Duodenal mucosa (tissue), 2 donors: ENCODE measurements at regions not wholly inside any gene's neighbourhood (a gene's known extent, or its start where the extent isn't known, plus 50 kb on each side); places are given as distances from the start of the nearest gene placed in this dataset.

Source experiments
- H3K27ac ChIP-seq: one replicate; pipeline ENCODE4 v1.7.0; 2013; ENCODE audit warnings: low read depth, low read length
- H3K27me3 ChIP-seq, 2 donors: one replicate each; pipeline ENCODE4 v1.7.0; 2013; ENCODE audit warnings: low read length in 2 of 2, control low read depth in 1 of 2; ENCODE audit not compliant: insufficient read depth in 2 of 2, control insufficient read depth in 1 of 2
- H3K36me3 ChIP-seq, 2 donors: one replicate each; pipeline ENCODE4 v1.7.0; 2013; ENCODE audit warnings: low read length in 2 of 2, control low read depth in 1 of 2; ENCODE audit not compliant: insufficient read depth in 2 of 2, control insufficient read depth in 1 of 2
- H3K4me1 ChIP-seq, 2 donors: one replicate each; pipeline ENCODE4 v1.7.0; 2013; ENCODE audit warnings: low read length in 2 of 2, control low read depth in 1 of 2; ENCODE audit not compliant: insufficient read depth in 2 of 2, control insufficient read depth in 1 of 2
- H3K4me3 ChIP-seq, 2 donors: one replicate each; pipeline ENCODE4 v1.7.0; 2013; ENCODE audit warnings: low read length in 2 of 2, low read depth in 1 of 2
- H3K9ac ChIP-seq, 2 donors: one replicate each; pipeline ENCODE4 v1.7.0; 2013; ENCODE audit warnings: low read length in 2 of 2, low read depth in 1 of 2
- H3K9me3 ChIP-seq, 2 donors: one replicate each; pipeline ENCODE4 v1.7.0; 2013; ENCODE audit warnings: low read length in 2 of 2, control low read depth in 1 of 2; ENCODE audit not compliant: control insufficient read depth in 1 of 2

GRCh38 chr2:155645791-155646190 lies 686.7 kb downstream of the NR4A2 start:
- no peaks in the 10 kb centered on the region for H3K36me3 ChIP-seq

GRCh38 chr2:155643056-155643775 lies 689.3 kb downstream of the NR4A2 start:
- H3K9me3 ChIP-seq, result no peaks in the 10 kb centered on the region
- H3K4me1 ChIP-seq, result no peaks in the 10 kb centered on the region
- H3K27me3 ChIP-seq, result no peaks in the 10 kb centered on the region
- H3K27ac ChIP-seq, result no peak overlapping the region
- H3K9ac ChIP-seq, result no peak overlapping the region
- no peak overlapping the region for H3K4me3 ChIP-seq
- no peaks in the 10 kb centered on the region for H3K36me3 ChIP-seq

More at GRCh38 chr2:155645791-155646190, 686.7 kb downstream of the NR4A2 start:
- Histone ChIP-seq H3K27me3 (no peaks in the 10 kb centered on the region), H3K27ac (no peak overlapping the region), H3K4me1 (no peaks in the 10 kb centered on the region), H3K9me3 (no peaks in the 10 kb centered on the region), H3K4me3 (no peak overlapping the region), H3K9ac (no peak overlapping the region)

- Histone ChIP-seq H3K27me3 (no peaks in the 10 kb centered on the region), H3K27ac (no peak overlapping the region), H3K9ac (no peak overlapping the region), H3K36me3 (no peaks in the 10 kb centered on the region), H3K4me1 (no peaks in the 10 kb centered on the region), H3K9me3 (no peaks in the 10 kb centered on the region), H3K4me3 (no peak overlapping the region)
These were observed 698.5 kb downstream of the NR4A2 start for GRCh38 chr2:155633887-155634570.

- H3K27ac ChIP-seq, result no peak overlapping the region
- no peak overlapping the region for H3K9ac ChIP-seq
- no peaks in the 10 kb centered on the region for H3K36me3 ChIP-seq
- H3K27me3 ChIP-seq, result no peaks in the 10 kb centered on the region
- no peaks in the 10 kb centered on the region for H3K9me3 ChIP-seq
- H3K4me1 ChIP-seq, result no peaks in the 10 kb centered on the region
- H3K4me3 ChIP-seq, result no peak overlapping the region
These were observed 699.3 kb downstream of the NR4A2 start for GRCh38 chr2:155633060-155633839.

GRCh38 chr2:155630760-155631159 lies 701.8 kb downstream of the NR4A2 start:
- no peaks in the 10 kb centered on the region for H3K4me1 ChIP-seq
- H3K4me3 ChIP-seq, result no peak overlapping the region
- no peak overlapping the region for H3K27ac ChIP-seq
- no peaks in the 10 kb centered on the region for H3K9me3 ChIP-seq
- H3K36me3 ChIP-seq, result no peaks in the 10 kb centered on the region
- H3K27me3 ChIP-seq, result no peaks in the 10 kb centered on the region
- H3K9ac ChIP-seq, result no peak overlapping the region

- no peaks in the 10 kb centered on the region for H3K4me1 ChIP-seq
- H3K9ac ChIP-seq, result no peak overlapping the region
- H3K27ac ChIP-seq, result no peak overlapping the region
- no peak overlapping the region for H3K4me3 ChIP-seq
- H3K9me3 ChIP-seq, result no peaks in the 10 kb centered on the region
- no peaks in the 10 kb centered on the region for H3K27me3 ChIP-seq
- H3K36me3 ChIP-seq, result no peaks in the 10 kb centered on the region
These were observed 710.1 kb downstream of the NR4A2 start for GRCh38 chr2:155622443-155622842.

- no peaks in the 10 kb centered on the region for H3K27me3 ChIP-seq
- H3K9me3 ChIP-seq, result peaks cover 0 to 3% of the 10 kb centered on the region in 2 donors
- H3K4me3 ChIP-seq, result no peak overlapping the region
- no peaks in the 10 kb centered on the region for H3K36me3 ChIP-seq
- H3K27ac ChIP-seq, result no peak overlapping the region
- H3K9ac ChIP-seq, result no peak overlapping the region
- H3K4me1 ChIP-seq, result no peaks in the 10 kb centered on the region
These were observed 731.4 kb downstream of the NR4A2 start for GRCh38 chr2:155600914-155601760.

- H3K4me3 ChIP-seq, result no peak overlapping the region
- H3K4me1 ChIP-seq, result no peaks in the 10 kb centered on the region
- H3K36me3 ChIP-seq, result no peaks in the 10 kb centered on the region
- no peak overlapping the region for H3K27ac ChIP-seq
- H3K27me3 ChIP-seq, result no peaks in the 10 kb centered on the region
- H3K9me3 ChIP-seq, result peaks cover 0 to 3% of the 10 kb centered on the region in 2 donors
- H3K9ac ChIP-seq, result no peak overlapping the region
These were observed 732.2 kb downstream of the NR4A2 start for GRCh38 chr2:155600296-155600695.

- Histone ChIP-seq H3K36me3 (no peaks in the 10 kb centered on the region), H3K27ac (no peak overlapping the region), H3K9me3 (peaks cover 0 to 3% of the 10 kb centered on the region in 2 donors), H3K27me3 (no peaks in the 10 kb centered on the region), H3K9ac (no peak overlapping the region), H3K4me3 (no peak overlapping the region), H3K4me1 (no peaks in the 10 kb centered on the region)
These were observed 732.7 kb downstream of the NR4A2 start for GRCh38 chr2:155599834-155600233.
